HEK293T (cell line): ENCODE measurements at regions not wholly inside any gene's neighbourhood (a gene's known extent, or its start where the extent isn't known, plus 50 kb on each side); places are given as distances from the start of the nearest gene placed in this dataset.

Experiments used
- CTCF ChIA-PET: fragments of 350-600 bp; formaldehyde crosslinking; extraction: SDS; loops from one replicate; lab custom pipeline; 2021; ENCODE audit warnings: antibody characterized with exemption, inconsistent platforms; lab: Yijun Ruan, JAX
- POLR2A ChIA-PET: fragments of 350-600 bp; formaldehyde crosslinking; extraction: SDS; loops from one replicate; lab custom pipeline; 2020; ENCODE audit warnings: antibody characterized with exemption, inconsistent platforms; lab: Yijun Ruan, JAX
- DNase-seq: peaks from one replicate; pipeline ENCODE4 v3.0.0; 2012; ENCODE audit warnings: mixed read lengths; ENCODE audit errors: extremely low spot score
- ARNT ChIP-seq: fragments of 450-650 bp; IDR thresholded peaks from 2 replicates; pipeline ENCODE4 v1.6.1; 2017; ENCODE audit warnings: mild to moderate bottlenecking
- BHLHE40 ChIP-seq: fragments of 450-650 bp; IDR thresholded peaks from 2 replicates; pipeline ENCODE4 v1.6.1; 2016; ENCODE audit warnings: mild to moderate bottlenecking, moderate library complexity, borderline replicate concordance
- CTBP1 ChIP-seq: fragments of 450-650 bp; IDR thresholded peaks from 2 replicates; pipeline ENCODE4 v1.6.1; 2016; ENCODE audit warnings: borderline replicate concordance
- ELF4 ChIP-seq: fragments of 450-650 bp; IDR thresholded peaks from 2 replicates; pipeline ENCODE4 v1.6.1; 2017; ENCODE audit warnings: antibody characterized with exemption
- FOXA1 ChIP-seq: fragments of 450-650 bp; IDR thresholded peaks from 2 replicates; pipeline ENCODE4 v1.6.1; 2016; ENCODE audit warnings: mild to moderate bottlenecking
- FOXK2 ChIP-seq: fragments of 450-650 bp; IDR thresholded peaks from 2 replicates; pipeline ENCODE4 v1.6.1; 2016; ENCODE audit warnings: mild to moderate bottlenecking
- FOXM1 ChIP-seq: fragments of 450-650 bp; IDR thresholded peaks from 2 replicates; pipeline ENCODE4 v1.6.1; 2017; ENCODE audit warnings: mild to moderate bottlenecking, borderline replicate concordance
- HDGF ChIP-seq: fragments of 450-650 bp; IDR thresholded peaks from 2 replicates; pipeline ENCODE4 v1.6.1; 2017; ENCODE audit warnings: antibody characterized with exemption, borderline replicate concordance
- L3MBTL2 ChIP-seq: fragments of 450-650 bp; conservative IDR thresholded peaks from 2 replicates; pipeline ENCODE4 v1.6.1; 2016; ENCODE audit warnings: mild to moderate bottlenecking
- LEF1 ChIP-seq: fragments of 450-650 bp; IDR thresholded peaks from 2 replicates; pipeline ENCODE4 v1.6.1; 2017; ENCODE audit warnings: mild to moderate bottlenecking, borderline replicate concordance
- NFRKB ChIP-seq: fragments of 450-650 bp; IDR thresholded peaks from 2 replicates; pipeline ENCODE4 v1.6.1; 2016; ENCODE audit warnings: mild to moderate bottlenecking, moderate library complexity
- PKNOX1 ChIP-seq: fragments of 450-650 bp; IDR thresholded peaks from 2 replicates; pipeline ENCODE4 v1.6.1; 2016
- SP1 ChIP-seq: fragments of 450-650 bp; IDR thresholded peaks from 2 replicates; pipeline ENCODE4 v1.6.1; 2017
- SUZ12 ChIP-seq: fragments of 450-650 bp; IDR thresholded peaks from 2 replicates; pipeline ENCODE4 v1.6.1; 2016; ENCODE audit warnings: mild to moderate bottlenecking
- TARDBP ChIP-seq: fragments of 450-650 bp; IDR thresholded peaks from 2 replicates; pipeline ENCODE4 v1.6.1; 2016
- ZNF384 ChIP-seq: fragments of 450-650 bp; IDR thresholded peaks from 2 replicates; pipeline ENCODE4 v1.6.1; 2016

- TF ChIP-seq FOXA1 (no peak), LEF1 (no peak), BHLHE40 (no peak), FOXK2 (no peak), HDGF (no peak), CTBP1 (no peak), ZNF384 (no peak), ELF4 (no peak), FOXM1 (no peak), PKNOX1 (no peak), TARDBP (no peak), SUZ12 (no peak), NFRKB (no peak), L3MBTL2 (no peak), SP1 (no peak), ARNT (no peak)
- CTCF ChIA-PET = interaction anchor here (0.6 kb wide), 1 partner anchor 9 kb away, joined by 3 read pairs; no protein-coding TSS in a partner anchor
- DNase-seq = no peak
- POLR2A ChIA-PET = no interaction called here
These were observed 67.4 kb upstream of the SIPA1L2 start for GRCh38 chr1:232697187-232697822.

GRCh38 chr1:232699814-232700213, 69.9 kb upstream of the SIPA1L2 start:
- TF ChIP-seq ZNF384 (no peak), LEF1 (no peak), L3MBTL2 (no peak), SUZ12 (no peak), TARDBP (no peak), BHLHE40 (no peak), ELF4 (no peak), PKNOX1 (no peak)
- no peak for DNase-seq
- ChIA-PET POLR2A (no interaction called here), CTCF (interaction anchor here (0.6 kb wide), 1 partner anchor 22 kb away, joined by 6 read pairs; no protein-coding TSS in a partner anchor)

GRCh38 chr1:232702911-232703310, 73.0 kb upstream of the SIPA1L2 start:
- DNase-seq = no peak
- ChIA-PET CTCF (no interaction called here), POLR2A (no interaction called here)
- TF ChIP-seq FOXM1 = no peak
- no peak for TF ChIP-seq L3MBTL2
- TF ChIP-seq HDGF = no peak
- no peak for TF ChIP-seq PKNOX1
- TF ChIP-seq LEF1 = no peak
- no peak for TF ChIP-seq BHLHE40
- TF ChIP-seq ELF4 = no peak
- TF ChIP-seq TARDBP = no peak
- no peak for TF ChIP-seq CTBP1
- no peak for TF ChIP-seq ZNF384
- no peak for TF ChIP-seq NFRKB
- no peak for TF ChIP-seq FOXK2
- TF ChIP-seq SP1 = no peak
- TF ChIP-seq SUZ12 = no peak
- TF ChIP-seq ARNT = no peak
- TF ChIP-seq FOXA1 = no peak

- POLR2A ChIA-PET = no interaction called here
- TF ChIP-seq FOXA1 (no peak), ZNF384 (no peak), L3MBTL2 (no peak), HDGF (no peak), TARDBP (no peak), PKNOX1 (no peak), SUZ12 (no peak), ELF4 (no peak), FOXK2 (no peak)
These were observed 74.3 kb upstream of the SIPA1L2 start for GRCh38 chr1:232704256-232704655.

GRCh38 chr1:232704694-232705680, 75.1 kb upstream of the SIPA1L2 start:
- POLR2A ChIA-PET = no interaction called here

More at GRCh38 chr1:232704256-232704655, 74.3 kb upstream of the SIPA1L2 start:
- CTCF ChIA-PET = interaction anchor here (0.9 kb wide), 1 partner anchor 15 kb away, joined by 3 read pairs; no protein-coding TSS in a partner anchor
- DNase-seq = no peak

More at GRCh38 chr1:232704694-232705680, 75.1 kb upstream of the SIPA1L2 start:
- no peak for DNase-seq
- CTCF ChIA-PET = no interaction called here
- TF ChIP-seq NFRKB = no peak
- TF ChIP-seq SP1 = no peak
- no peak for TF ChIP-seq ZNF384
- no peak for TF ChIP-seq ARNT
- TF ChIP-seq LEF1 = no peak
- no peak for TF ChIP-seq ELF4
